PC-9 (cell line): ENCODE measurements at regions not wholly inside any gene's neighbourhood (a gene's known extent, or its start where the extent isn't known, plus 50 kb on each side); places are given as distances from the start of the nearest gene placed in this dataset.

Source experiments
- BruUV-seq: library from RNA; stranded (reverse); fragments of 400-500 nt; replicated peaks from 2 replicates; lab custom pipeline; 2021; lab: Mats Ljungman, UMichigan
- CTCF ChIA-PET: fragments of 300-600 bp; sonication (Branson Sonifier 250); formaldehyde crosslinking; loops from one replicate; lab custom pipeline; 2022; ENCODE audit warnings: antibody characterized with exemption; lab: Charles Lee
- POLR2A ChIA-PET: fragments of 300-600 bp; sonication (Branson Sonifier 250); formaldehyde crosslinking; loops from one replicate; lab custom pipeline; 2022; ENCODE audit warnings: antibody characterized with exemption; ENCODE audit not compliant: unreplicated experiment; lab: Charles Lee
- DNase-seq, 2 experiments: peaks; one replicate each; pipeline versions ENCODE4 v3.0.0 to v3.0.0-alpha.2; 2015 to 2022; ENCODE audit warnings: mixed read lengths in 1 of 2
- H2AFZ ChIP-seq: fragments of 200-600 bp; sonication (generic); 2 replicates; pipeline ENCODE4 v1.8.1; 2017; ENCODE audit warnings: antibody characterized with exemption
- H3F3A ChIP-seq: fragments of 200-600 bp; sonication (generic); 2 replicates; pipeline ENCODE4 v1.8.1; 2017; ENCODE audit warnings: antibody characterized with exemption, mild to moderate bottlenecking, low read depth; ENCODE audit not compliant: insufficient read depth
- H3K27ac ChIP-seq: fragments of 200-600 bp; sonication (generic); 2 replicates; pipeline ENCODE4 v1.6.1; 2016; ENCODE audit warnings: mixed run types
- H3K27me3 ChIP-seq: fragments of 200-600 bp; sonication (generic); 2 replicates; pipeline ENCODE4 v1.6.1; 2016; ENCODE audit warnings: low read depth, mixed run types; ENCODE audit not compliant: insufficient read depth
- H3K36me3 ChIP-seq: fragments of 200-600 bp; sonication (generic); 2 replicates; pipeline ENCODE4 v1.6.1; 2016; ENCODE audit warnings: low read depth, mixed run types
- H3K4me1 ChIP-seq: fragments of 200-600 bp; sonication (generic); replicated peaks from 2 replicates; pipeline ENCODE4 v1.6.1; 2016; ENCODE audit warnings: mixed run types; ENCODE audit not compliant: insufficient read depth
- H3K4me2 ChIP-seq: fragments of 200-600 bp; sonication (generic); 2 replicates; pipeline ENCODE4 v1.6.1; 2017; ENCODE audit warnings: mixed run types
- H3K4me3 ChIP-seq: fragments of 200-600 bp; sonication (generic); 2 replicates; pipeline ENCODE4 v1.6.1; 2016; ENCODE audit warnings: mixed run types
- H3K79me2 ChIP-seq: fragments of 200-600 bp; sonication (generic); 2 replicates; pipeline ENCODE4 v1.6.1; 2017; ENCODE audit warnings: low read depth, mixed run types
- H3K9me2 ChIP-seq: fragments of 200-600 bp; sonication (generic); 2 replicates; pipeline ENCODE4 v1.8.1; 2017; ENCODE audit warnings: mild to moderate bottlenecking; ENCODE audit not compliant: insufficient read depth
- H3K9me3 ChIP-seq: fragments of 200-600 bp; sonication (generic); 2 replicates; pipeline ENCODE4 v1.8.1; 2016; ENCODE audit warnings: low read depth; ENCODE audit not compliant: insufficient read depth
- H4K20me1 ChIP-seq: fragments of 200-600 bp; sonication (generic); 2 replicates; pipeline ENCODE4 v1.8.1; 2017; ENCODE audit not compliant: insufficient read depth
- CTCF ChIP-seq: fragments of 200-600 bp; sonication (generic); conservative IDR thresholded peaks from 2 replicates; pipeline ENCODE4 v1.6.1; 2017; ENCODE audit warnings: mixed run types, antibody characterized with exemption, mild to moderate bottlenecking, moderate library complexity
- EZH2 ChIP-seq: fragments of 200-600 bp; sonication (generic); IDR thresholded peaks from 2 replicates; pipeline ENCODE4 v1.8.0; 2017; ENCODE audit warnings: antibody characterized with exemption, low read depth
- intact Hi-C: fragments of 100-400 bp; cut with micrococcal nuclease; formaldehyde crosslinking; loops from one replicate; pipeline ENCODE4 v1.10.0; 2022; ENCODE audit not compliant: unreplicated experiment

GRCh38 chrX:140297273-140297672, 207.6 kb downstream of the SOX3 start:
- Histone ChIP-seq H3K27ac (no peak overlapping the region), H3K4me3 (no peak overlapping the region), H3K36me3 (no peaks in the 10 kb centered on the region), H3F3A (no peaks in the 10 kb centered on the region), H3K9me3 (no peaks in the 10 kb centered on the region), H2AFZ (no peak overlapping the region), H3K27me3 (no peaks in the 10 kb centered on the region), H3K9me2 (0 out of 2 replicates have a peak, but pooled peaks cover 3% of the 10 kb centered on the region), H3K4me2 (no peak overlapping the region), H3K79me2 (no peaks in the 10 kb centered on the region), H3K4me1 (no peaks in the 10 kb centered on the region), H4K20me1 (no peaks in the 10 kb centered on the region)
- no peak for DNase-seq
- CTCF ChIA-PET: no interaction called here
- intact Hi-C loops: no loop called here
- POLR2A ChIA-PET: no interaction called here
- BruUV-seq: no TSS peak
- TF ChIP-seq CTCF: no peak
- TF ChIP-seq EZH2: no peak

GRCh38 chrX:140292961-140293360, 211.9 kb downstream of the SOX3 start:
- Histone ChIP-seq H3K27ac (no peak overlapping the region), H3K36me3 (no peaks in the 10 kb centered on the region), H3K9me2 (no peaks in the 10 kb centered on the region), H3F3A (no peaks in the 10 kb centered on the region), H3K9me3 (no peaks in the 10 kb centered on the region), H3K4me1 (no peaks in the 10 kb centered on the region), H2AFZ (no peak overlapping the region), H3K79me2 (no peaks in the 10 kb centered on the region), H4K20me1 (no peaks in the 10 kb centered on the region), H3K4me3 (no peak overlapping the region), H3K4me2 (no peak overlapping the region), H3K27me3 (no peaks in the 10 kb centered on the region)
- ChIA-PET CTCF (no interaction called here), POLR2A (no interaction called here)
- intact Hi-C loops: no loop called here
- no peak for DNase-seq
- no TSS peak for BruUV-seq
- TF ChIP-seq EZH2: no peak

- H3K9me2 ChIP-seq: no peaks in the 10 kb centered on the region
- POLR2A ChIA-PET: no interaction called here
- no peaks in the 10 kb centered on the region for H3K9me3 ChIP-seq
- H3K27me3 ChIP-seq: no peaks in the 10 kb centered on the region
- no TSS peak for BruUV-seq
- no peaks in the 10 kb centered on the region for H3K36me3 ChIP-seq
- no peak overlapping the region for H3K27ac ChIP-seq
- no peak for TF ChIP-seq EZH2
- TF ChIP-seq CTCF: no peak
- intact Hi-C loops: no loop called here
- no peak overlapping the region for H3K4me2 ChIP-seq
- H3K79me2 ChIP-seq: no peaks in the 10 kb centered on the region
- no peaks in the 10 kb centered on the region for H3F3A ChIP-seq
- H3K4me1 ChIP-seq: no peaks in the 10 kb centered on the region
- H4K20me1 ChIP-seq: no peaks in the 10 kb centered on the region
- no peak overlapping the region for H2AFZ ChIP-seq
- no peak for DNase-seq
- no peak overlapping the region for H3K4me3 ChIP-seq
- CTCF ChIA-PET: no interaction called here
These were observed 212.7 kb downstream of the SOX3 start for GRCh38 chrX:140292188-140292587.
